Vagina (tissue), 2 donors: ENCODE measurements at regions not wholly inside any gene's neighbourhood (a gene's known extent, or its start where the extent isn't known, plus 50 kb on each side); places are given as distances from the start of the nearest gene placed in this dataset.

Source experiments
- CTCF ChIP-seq, 3 experiments: fragments of 450-650 bp in 2 of 3; fragments of 200-600 bp in 1 of 3; sonication (generic) in 1 of 3; IDR thresholded peaks; one replicate each; pipeline ENCODE4 v1.5.1; 2017 to 2019; ENCODE audit warnings: antibody characterized with exemption in 3 of 3, mild to moderate bottlenecking in 2 of 3, moderate library complexity in 2 of 3
- POLR2AphosphoS5 ChIP-seq, 2 donors: sonication (generic); formaldehyde crosslinking; IDR thresholded peaks; one replicate each; pipeline ENCODE4 v1.9.0; 2017; ENCODE audit warnings: antibody characterized with exemption in 2 of 2, mild to moderate bottlenecking in 2 of 2, low read depth in 1 of 2; ENCODE audit not compliant: insufficient read depth in 1 of 2

GRCh38 chr9:106534800-106535199, 328.2 kb upstream of the ZNF462 start:
- TF ChIP-seq POLR2AphosphoS5 (IDR thresholded peaks at IDR 0.05; ENCODE audit: insufficient read depth in 1 of 2, low read depth in 1 of 2) (no peak), CTCF (IDR thresholded peaks at IDR 0.05) (no peak)
